AG09319 (cell line): ENCODE measurements at regions not wholly inside any gene's neighbourhood (a gene's known extent, or its start where the extent isn't known, plus 50 kb on each side); places are given as distances from the start of the nearest gene placed in this dataset.

Experiments
- DNase-seq: peaks from one replicate; pipeline ENCODE4 v3.0.0-alpha.2; 2010; ENCODE audit warnings: low read depth; ENCODE audit errors: extremely low read depth
- CTCF ChIP-seq: IDR thresholded peaks from 2 replicates; pipeline ENCODE4 v1.5.1; 2011; ENCODE audit warnings: low read depth, mild to moderate bottlenecking, inconsistent platforms, low read length, moderate library complexity

- no peak for TF ChIP-seq CTCF
- DNase-seq: no peak
These were observed 476.3 kb upstream of the LRRC4C start for GRCh38 chr11:41935795-41936194.

DNA sequence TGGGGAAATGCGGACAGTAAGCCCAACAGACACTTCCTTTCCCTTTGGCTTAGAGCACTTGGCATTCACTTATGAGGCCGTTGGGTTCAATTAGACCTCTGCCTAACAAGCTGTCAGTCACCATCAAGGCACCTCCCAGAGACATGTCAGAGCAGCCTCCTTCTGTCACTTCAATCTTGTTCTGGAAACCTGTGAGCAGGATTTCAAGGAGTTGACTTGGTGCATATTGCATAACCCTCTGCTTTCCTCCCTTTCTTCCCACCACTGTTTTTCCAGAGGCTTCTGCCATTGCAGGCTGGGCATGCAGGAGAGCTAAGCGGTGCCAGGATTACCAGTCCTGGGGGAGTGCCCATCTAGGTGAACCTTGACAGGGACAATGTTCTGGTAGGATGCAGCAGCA, 484.2 kb upstream of the LRRC4C start:
- DNase-seq: no peak
- TF ChIP-seq CTCF: no peak

GRCh38 chr11:41947392-41947791, 487.9 kb upstream of the LRRC4C start:
- DNase-seq: no peak

GRCh38 chr11:41950470-41951143, 491.2 kb upstream of the LRRC4C start:
- TF ChIP-seq CTCF: no peak
- no peak for DNase-seq

More at GRCh38 chr11:41947392-41947791, 487.9 kb upstream of the LRRC4C start:
- TF ChIP-seq CTCF: no peak

DNA sequence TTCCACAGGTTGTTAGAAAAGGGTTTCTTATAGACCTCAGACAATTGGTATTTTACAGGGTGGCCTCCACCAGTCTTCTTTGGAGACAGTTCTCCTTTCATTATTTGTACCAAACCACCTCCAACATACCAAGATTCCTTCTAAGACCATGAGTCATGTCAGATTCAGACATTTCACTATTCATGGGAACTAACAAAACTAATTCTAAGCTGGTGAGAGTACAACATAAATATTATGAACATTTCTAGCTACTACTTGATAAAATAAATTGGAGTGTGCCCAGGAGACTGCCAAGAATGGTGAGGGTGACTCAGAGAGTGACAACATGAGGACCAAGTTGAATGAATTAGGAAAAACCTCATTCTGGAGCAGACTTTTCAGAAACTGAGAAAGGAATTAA, 494.6 kb upstream of the LRRC4C start:
- no peak for TF ChIP-seq CTCF
- DNase-seq: no peak

GRCh38 chr11:41955066-41955465, 495.6 kb upstream of the LRRC4C start:
- TF ChIP-seq CTCF: no peak
- DNase-seq: no peak

DNA sequence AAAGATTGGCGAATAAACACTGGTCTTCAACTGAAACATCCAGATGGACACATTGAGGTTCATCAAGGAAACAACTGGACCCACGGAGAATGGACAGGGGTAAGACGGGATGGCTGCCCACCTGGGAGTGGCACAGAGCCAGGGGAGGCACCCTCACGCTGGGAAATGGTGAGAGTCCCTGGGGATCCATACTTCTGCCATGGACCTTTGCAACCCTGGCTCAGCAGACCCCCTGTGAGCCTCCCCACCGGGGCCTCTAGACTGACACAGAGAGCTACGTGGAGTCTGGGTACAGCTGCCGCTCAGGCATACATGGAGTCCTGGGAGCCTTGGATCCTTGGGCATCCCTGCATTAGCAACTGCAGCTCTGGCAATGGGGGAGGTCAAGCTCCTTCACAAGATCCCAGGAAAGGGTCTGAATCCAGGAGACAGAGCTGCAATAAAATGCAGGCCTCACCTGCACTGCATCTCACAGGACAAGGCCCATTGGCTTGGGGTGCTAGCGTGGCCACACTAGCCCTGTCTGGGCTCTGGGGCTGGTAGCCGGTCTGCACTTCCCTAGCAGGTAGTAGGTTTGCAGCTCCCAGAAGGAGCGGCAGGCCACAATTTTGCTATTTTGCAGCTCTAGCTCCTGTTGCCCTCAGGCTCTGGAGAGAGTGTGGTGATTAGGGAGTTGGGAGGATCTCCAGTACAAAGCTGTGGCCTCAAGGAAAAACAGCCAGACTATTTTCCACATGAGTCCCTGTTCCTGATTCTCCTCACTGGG, 496.4 kb upstream of the LRRC4C start:
- no peak for TF ChIP-seq CTCF
- no peak for DNase-seq
